Esophagus muscularis mucosa (tissue), 4 donors: ENCODE measurements at regions not wholly inside any gene's neighbourhood (a gene's known extent, or its start where the extent isn't known, plus 50 kb on each side); places are given as distances from the start of the nearest gene placed in this dataset.
"Not testable (repeated sequence)": the region's sequence is repeated elsewhere in the genome, so short reads cannot be mapped to it uniquely, and the experiment has no call there.

Experiments used
- DNase-seq: peaks from one replicate; pipeline ENCODE4 v3.0.0-alpha.2; 2017; ENCODE audit errors: extremely low spot score
- H3K27ac ChIP-seq, 4 donors: fragments of 200-600 bp; sonication (generic); replicated peaks in 1 of 4; 1 replicate in 3 of 4; 2 replicates in 1 of 4; pipeline ENCODE4 v1.5.1; 2016 to 2019; ENCODE audit warnings: mild to moderate bottlenecking in 1 of 4
- H3K27me3 ChIP-seq, 4 donors: fragments of 200-600 bp; sonication (generic); one replicate each; pipeline versions ENCODE4 v1.5.1 to v1.6.0; 2016 to 2019
- H3K36me3 ChIP-seq, 4 donors: fragments of 200-600 bp; sonication (generic); one replicate each; pipeline ENCODE4 v1.5.1; 2016 to 2019
- H3K4me1 ChIP-seq, 4 donors: fragments of 200-600 bp; sonication (generic); one replicate each; pipeline ENCODE4 v1.5.1; 2016 to 2019
- H3K4me3 ChIP-seq, 4 donors: fragments of 200-600 bp; sonication (generic); 1 replicate in 2 of 4; 2 replicates in 2 of 4; pipeline ENCODE4 v1.5.1; 2016 to 2019; ENCODE audit warnings: mild to moderate bottlenecking in 4 of 4, moderate library complexity in 1 of 4
- H3K9me3 ChIP-seq, 4 donors: fragments of 200-600 bp; sonication (generic); 1 replicate in 3 of 4; 2 replicates in 1 of 4; pipeline ENCODE4 v1.5.1; 2016 to 2019
- EP300 ChIP-seq: sonication (generic); formaldehyde crosslinking; IDR thresholded peaks from one replicate; pipeline ENCODE4 v1.6.1; 2017; ENCODE audit warnings: antibody characterized with exemption
- POLR2A ChIP-seq: fragments of 450-650 bp; IDR thresholded peaks from one replicate; pipeline ENCODE4 v1.6.1; 2017; ENCODE audit warnings: antibody characterized with exemption, moderate library complexity, mild to moderate bottlenecking, low read depth
- POLR2AphosphoS5 ChIP-seq, 2 donors: sonication (generic); formaldehyde crosslinking; IDR thresholded peaks; one replicate each; pipeline ENCODE4 v1.6.1; 2017; ENCODE audit warnings: antibody characterized with exemption in 2 of 2
- WGBS: methylation state at CpG from one replicate; pipeline ENCODE4 v1.1.5; 2018; 5-methylcytosine and 5-hydroxymethylcytosine counted together
- intact Hi-C: fragments of 100-400 bp; cut with DNase I; formaldehyde crosslinking; loops from one replicate; pipeline ENCODE4 v1.15.1; 2023
- TF ChIP-seq, protein P1 (sequence below), 3 experiments: fragments of 200-600 bp in 2 of 3; fragments of 450-650 bp in 1 of 3; sonication (generic) in 2 of 3; IDR thresholded peaks; one replicate each; pipeline ENCODE4 v1.5.1; 2017 to 2019; ENCODE audit warnings: antibody characterized with exemption in 3 of 3, mild to moderate bottlenecking in 2 of 3, moderate library complexity in 1 of 3

DNA sequence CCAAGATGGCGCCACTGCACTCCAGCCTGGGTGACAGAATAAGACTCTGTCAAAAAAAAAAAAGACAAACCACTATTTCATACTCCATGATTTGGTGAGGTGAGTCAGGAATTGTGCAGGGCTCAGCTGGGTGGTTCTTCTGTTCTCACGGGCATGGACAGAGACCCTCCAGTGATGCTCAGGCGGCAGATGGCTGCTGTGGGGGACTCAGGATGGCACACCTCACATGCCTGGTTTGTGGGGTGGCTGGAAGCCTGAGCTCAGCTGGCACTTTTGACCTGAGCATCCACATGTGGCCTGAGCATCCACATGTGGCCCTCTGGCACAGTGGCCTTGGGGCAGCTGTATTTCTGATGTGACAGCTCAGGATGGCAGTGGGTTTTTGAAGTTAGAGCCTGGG lies 217.2 kb downstream of the IRX2 start:
- intact Hi-C loops, result no loop called here
- Histone ChIP-seq H3K36me3 (no peaks in the 10 kb centered on the region), H3K9me3 (peaks cover 0 to 13% (median 5%) of the 10 kb centered on the region in 4 donors), H3K4me1 (no peaks in the 10 kb centered on the region), H3K27ac (no peak overlapping the region), H3K27me3 (peaks cover 0 to 47% (median 0%) of the 10 kb centered on the region in 4 donors), H3K4me3 (no peak overlapping the region)
- WGBS, result 90% methylated on average over 3 of the region's 3 CpGs
- TF ChIP-seq POLR2A (no peak), POLR2AphosphoS5 (IDR thresholded peaks at IDR 0.05) (no peak), EP300 (no peak)
- TF ChIP-seq, protein P1, sequence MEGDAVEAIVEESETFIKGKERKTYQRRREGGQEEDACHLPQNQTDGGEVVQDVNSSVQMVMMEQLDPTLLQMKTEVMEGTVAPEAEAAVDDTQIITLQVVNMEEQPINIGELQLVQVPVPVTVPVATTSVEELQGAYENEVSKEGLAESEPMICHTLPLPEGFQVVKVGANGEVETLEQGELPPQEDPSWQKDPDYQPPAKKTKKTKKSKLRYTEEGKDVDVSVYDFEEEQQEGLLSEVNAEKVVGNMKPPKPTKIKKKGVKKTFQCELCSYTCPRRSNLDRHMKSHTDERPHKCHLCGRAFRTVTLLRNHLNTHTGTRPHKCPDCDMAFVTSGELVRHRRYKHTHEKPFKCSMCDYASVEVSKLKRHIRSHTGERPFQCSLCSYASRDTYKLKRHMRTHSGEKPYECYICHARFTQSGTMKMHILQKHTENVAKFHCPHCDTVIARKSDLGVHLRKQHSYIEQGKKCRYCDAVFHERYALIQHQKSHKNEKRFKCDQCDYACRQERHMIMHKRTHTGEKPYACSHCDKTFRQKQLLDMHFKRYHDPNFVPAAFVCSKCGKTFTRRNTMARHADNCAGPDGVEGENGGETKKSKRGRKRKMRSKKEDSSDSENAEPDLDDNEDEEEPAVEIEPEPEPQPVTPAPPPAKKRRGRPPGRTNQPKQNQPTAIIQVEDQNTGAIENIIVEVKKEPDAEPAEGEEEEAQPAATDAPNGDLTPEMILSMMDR (IDR thresholded peaks at IDR 0.05), result no peak
- DNase-seq, result no peak

GRCh38 chr5:2533848-2534247 lies 217.6 kb downstream of the IRX2 start:
- intact Hi-C loops, H3K4me3 ChIP-seq, H3K27ac ChIP-seq, H3K4me1 ChIP-seq, H3K36me3 ChIP-seq, DNase-seq: not testable (repeated sequence)
- Histone ChIP-seq H3K27me3 (peaks cover 0 to 44% (median 0%) of the 10 kb centered on the region in 4 donors), H3K9me3 (peaks cover 0 to 13% (median 5%) of the 10 kb centered on the region in 4 donors)
- WGBS, result 89% methylated on average over 2 of the region's 2 CpGs

DNA sequence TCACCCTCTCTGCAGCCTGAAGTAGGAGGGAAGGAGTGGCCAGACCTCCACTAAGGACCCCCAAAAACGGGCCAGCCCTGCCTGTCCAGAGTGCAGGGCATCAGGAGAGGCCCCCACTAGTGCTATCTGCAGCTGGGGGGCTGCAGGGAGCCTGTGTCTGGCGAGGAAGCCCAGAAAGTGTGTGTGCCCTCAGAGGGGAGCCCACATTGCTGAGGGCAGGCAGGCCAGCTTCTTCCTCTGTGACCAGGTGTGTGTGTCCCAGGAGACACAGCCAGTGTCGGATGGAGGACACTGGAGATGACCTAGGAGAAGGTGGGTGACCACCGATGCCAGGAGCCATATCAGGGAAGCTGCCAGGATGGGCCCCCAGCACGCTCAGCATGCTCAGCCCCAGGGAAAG lies 218.7 kb downstream of the IRX2 start:
- Histone ChIP-seq H3K27ac (no peak overlapping the region), H3K4me1 (no peaks in the 10 kb centered on the region), H3K9me3 (peaks cover 0 to 13% (median 5%) of the 10 kb centered on the region in 4 donors), H3K27me3 (peaks cover 0 to 39% (median 0%) of the 10 kb centered on the region in 4 donors), H3K4me3 (no peak overlapping the region), H3K36me3 (no peaks in the 10 kb centered on the region)
- intact Hi-C loops, result no loop called here
- 73% methylated on average over 4 of the region's 5 CpGs for WGBS
- no peak for DNase-seq
- TF ChIP-seq POLR2AphosphoS5 (IDR thresholded peaks at IDR 0.05) (no peak), POLR2A (no peak), EP300 (no peak)
- TF ChIP-seq, protein P1 (IDR thresholded peaks at IDR 0.05), result no peak

- no peak for TF ChIP-seq EP300
- TF ChIP-seq, protein P1 (IDR thresholded peaks at IDR 0.05), result no peak
- no peak for TF ChIP-seq POLR2A
- no peak for TF ChIP-seq POLR2AphosphoS5 (IDR thresholded peaks at IDR 0.05)
- no peaks in the 10 kb centered on the region for H3K36me3 ChIP-seq
- H3K4me3 ChIP-seq, result no peak overlapping the region
- DNase-seq, result no peak
- H3K9me3 ChIP-seq, result peaks cover 0 to 13% (median 5%) of the 10 kb centered on the region in 4 donors
- H3K27me3 ChIP-seq, result peaks cover 0 to 26% (median 0%) of the 10 kb centered on the region in 4 donors
- no peaks in the 10 kb centered on the region for H3K4me1 ChIP-seq
- intact Hi-C loops, result no loop called here
- 80% methylated on average over 2 of the region's 2 CpGs for WGBS
- no peak overlapping the region for H3K27ac ChIP-seq
These were observed 220.2 kb downstream of the IRX2 start for GRCh38 chr5:2531318-2531717.

DNA sequence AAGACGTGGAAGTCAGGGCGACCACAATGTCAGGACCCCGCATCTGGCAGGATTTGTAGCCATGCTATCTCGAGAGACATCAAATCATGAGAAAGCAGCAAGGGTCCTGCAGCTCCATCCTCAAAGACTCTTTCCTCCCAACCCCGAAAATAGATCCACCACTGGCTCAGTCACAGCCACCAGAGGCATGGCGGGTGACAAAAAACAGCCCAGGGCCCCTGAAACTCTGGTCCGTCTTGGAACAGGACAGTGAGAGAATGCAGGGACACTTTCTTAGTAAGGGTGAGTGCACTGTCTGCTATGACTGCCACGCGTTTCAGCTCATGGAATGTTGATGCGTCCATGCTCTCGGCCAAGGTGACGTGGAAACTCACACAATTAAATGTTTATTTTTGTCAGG lies 220.9 kb downstream of the IRX2 start:
- Histone ChIP-seq H3K4me3 (no peak overlapping the region), H3K36me3 (no peaks in the 10 kb centered on the region), H3K27ac (no peak overlapping the region), H3K4me1 (no peaks in the 10 kb centered on the region), H3K9me3 (peaks cover 0 to 13% (median 5%) of the 10 kb centered on the region in 4 donors), H3K27me3 (peaks cover 0 to 19% (median 0%) of the 10 kb centered on the region in 4 donors)
- DNase-seq, result no peak
- intact Hi-C loops, result no loop called here
- WGBS, result 70% methylated on average over 12 of the region's 12 CpGs
- TF ChIP-seq POLR2A, result no peak
- TF ChIP-seq EP300, result no peak
- TF ChIP-seq POLR2AphosphoS5 (IDR thresholded peaks at IDR 0.05), result no peak
- TF ChIP-seq, protein P1 (IDR thresholded peaks at IDR 0.05), result no peak
